ENCODE measurements at regions not wholly inside any gene's neighbourhood (a gene's known extent, or its start where the extent isn't known, plus 50 kb on each side); places are given as distances from the start of the nearest gene placed in this dataset.

DNA sequence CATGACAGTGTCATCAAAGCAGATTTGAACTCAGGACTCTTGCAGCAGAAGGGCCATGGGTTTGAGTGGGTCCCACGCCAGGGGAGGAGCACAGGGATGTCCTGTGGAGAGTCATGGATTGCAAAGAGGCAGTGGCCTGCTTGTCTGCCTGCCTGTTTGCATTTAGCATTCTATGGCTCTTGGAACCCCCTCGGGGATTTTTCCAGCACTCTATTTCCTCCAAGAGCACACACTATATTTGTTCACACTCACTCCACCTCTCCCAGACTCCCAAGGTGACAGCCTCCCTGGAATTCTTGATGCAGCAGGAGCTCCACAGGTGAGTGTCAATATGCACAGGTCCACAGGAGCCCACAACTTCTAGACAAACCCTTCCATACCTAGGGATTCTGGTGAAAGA, 73.1 kb upstream of the LRRN2 start:
- Histone ChIP-seq H2AFZ (ENCODE audit: low read length) (no peak overlapping the region), H2BK120ac (replicated peaks; ENCODE audit: low read depth, low read length) (no peak overlapping the region), H3K9me3 (ENCODE audit: insufficient read depth in 2 of 2, low read depth in 1 of 2, low read length in 1 of 2) (no peaks in the 10 kb centered on the region), H3K79me1 (ENCODE audit: low read depth, low read length) (no peaks in the 10 kb centered on the region), H3K23ac (ENCODE audit: insufficient read length) (no peak overlapping the region), H2BK15ac (ENCODE audit: low read length) (no peak overlapping the region), H3K56ac (replicated peaks; ENCODE audit: insufficient read length, low read depth, low read length) (no peak overlapping the region), H2BK20ac (ENCODE audit: low read length) (no peak overlapping the region), H3K18ac (ENCODE audit: extremely low read depth, low read length) (no peak overlapping the region), H3K4ac (replicated peaks; ENCODE audit: insufficient read length, low read depth, low read length) (no peak overlapping the region), H3K23me2 (ENCODE audit: low read depth, low read length) (no peaks in the 10 kb centered on the region), H3K27me3 (replicated peaks in 1 of 4; ENCODE audit: control insufficient read depth in 3 of 4, extremely low read depth in 1 of 4, insufficient read depth in 3 of 4, low read length in 3 of 4) (no peaks in the 10 kb centered on the region), H4K8ac (ENCODE audit: extremely low read depth, insufficient read depth, low read length) (no peak overlapping the region), H3K4me1 (replicated peaks in 1 of 4; ENCODE audit: control insufficient read depth in 3 of 4, insufficient read depth in 4 of 4, low read length in 3 of 4) (peaks cover 0 to 2% (median 0%) of the 10 kb centered on the region in 4 experiments; a peak in 2 of 7 replicates), H4K5ac (ENCODE audit: insufficient read length, low read depth, low read length) (no peak overlapping the region), H3K14ac (ENCODE audit: insufficient read length) (no peak overlapping the region), H3K4me3 (ENCODE audit: extremely low read depth in 1 of 4, insufficient read depth in 2 of 4, low read depth in 3 of 4, low read length in 4 of 4) (no peak overlapping the region), H4K91ac (replicated peaks; ENCODE audit: insufficient read length, low read length) (no peak overlapping the region), H3K27ac (ENCODE audit: low read depth, low read length) (no peak overlapping the region), H3K79me2 (ENCODE audit: control insufficient read depth in 1 of 2, insufficient read depth in 2 of 2, low read length in 2 of 2) (no peaks in the 10 kb centered on the region), H2BK12ac (ENCODE audit: low read depth, low read length) (no peak overlapping the region), H3K36me3 (ENCODE audit: control insufficient read depth in 2 of 4, insufficient read depth in 4 of 4, low read length in 3 of 4) (no peaks in the 10 kb centered on the region), H4K20me1 (replicated peaks in 1 of 2; ENCODE audit: control insufficient read depth in 1 of 2, insufficient read depth in 2 of 2, low read length in 2 of 2) (no peaks in the 10 kb centered on the region), H2AK5ac (ENCODE audit: low read depth, low read length) (no peak overlapping the region), H3K9ac (replicated peaks in 1 of 4; ENCODE audit: extremely low read depth in 1 of 4, low read depth in 3 of 4, low read length in 3 of 4) (no peak overlapping the region), H3K4me2 (ENCODE audit: insufficient read depth in 1 of 2, low read depth in 2 of 2, low read length in 2 of 2) (no peak overlapping the region), H2BK5ac (ENCODE audit: low read depth, low read length) (no peak overlapping the region)
- CTCF ChIA-PET (ENCODE audit: partially characterized antibody): interaction anchor here (0.7 to 15.2 kb wide), 6 partner anchors 9 to 131 kb away, joined by 3 to 239 read pairs (median 4); no protein-coding TSS in a partner anchor
- POLR2A ChIA-PET (ENCODE audit: partially characterized antibody): no interaction called here
- 82% methylated on average over 2 of the region's 2 CpGs; no CpG with 5 or more reads in 1 of the 2 experiments for WGBS, 2 experiments (ENCODE audit: extremely low coverage in 1 of 2, insufficient coverage in 1 of 2, insufficient read length in 1 of 2, insufficient replicate concordance in 2 of 2, low coverage in 1 of 2, low lambda C conversion rate in 2 of 2, missing lambda C conversion rate in 1 of 2)
- FAIRE-seq: no peak
- no peak for DNase-seq (ENCODE audit: low read depth in 1 of 2, low spot score in 2 of 2)
- TF ChIP-seq ZNF274 (IDR thresholded peaks at IDR 0.05; ENCODE audit: borderline replicate concordance, extremely low read depth, low read length) (no peak), PHF8 (conservative IDR thresholded peaks at IDR 0.05; ENCODE audit: low read depth, low read length) (no peak), TBP (IDR thresholded peaks at IDR 0.05; ENCODE audit: low read depth, low read length) (no peak), BCL11A (IDR thresholded peaks at IDR 0.05; ENCODE audit: low read depth in 2 of 2, low read length in 2 of 2) (no peak), RNF2 (IDR thresholded peaks at IDR 0.05; ENCODE audit: borderline replicate concordance, low read depth, low read length, missing control alignments, poor library complexity, severe bottlenecking) (no peak), SP1 (IDR thresholded peaks at IDR 0.05; ENCODE audit: low read depth, low read length) (no peak), EP300 (IDR thresholded peaks at IDR 0.05; ENCODE audit: borderline replicate concordance in 1 of 2, low read depth in 2 of 2, low read length in 2 of 2) (no peak), POLR2A (IDR thresholded peaks at IDR 0.05; ENCODE audit: control extremely low read depth in 1 of 2, low read depth in 2 of 2, low read length in 2 of 2) (no peak), CHD1 (IDR thresholded peaks at IDR 0.05; ENCODE audit: low read depth, low read length) (no peak), RBBP5 (IDR thresholded peaks at IDR 0.05; ENCODE audit: borderline replicate concordance, low read depth, low read length) (no peak)
